ENCODE measurements at regions not wholly inside any gene's neighbourhood (a gene's known extent, or its start where the extent isn't known, plus 50 kb on each side); places are given as distances from the start of the nearest gene placed in this dataset.
A peak's percentile ranks its signal among the peaks of the same experiment; 100 is the strongest.

DNA sequence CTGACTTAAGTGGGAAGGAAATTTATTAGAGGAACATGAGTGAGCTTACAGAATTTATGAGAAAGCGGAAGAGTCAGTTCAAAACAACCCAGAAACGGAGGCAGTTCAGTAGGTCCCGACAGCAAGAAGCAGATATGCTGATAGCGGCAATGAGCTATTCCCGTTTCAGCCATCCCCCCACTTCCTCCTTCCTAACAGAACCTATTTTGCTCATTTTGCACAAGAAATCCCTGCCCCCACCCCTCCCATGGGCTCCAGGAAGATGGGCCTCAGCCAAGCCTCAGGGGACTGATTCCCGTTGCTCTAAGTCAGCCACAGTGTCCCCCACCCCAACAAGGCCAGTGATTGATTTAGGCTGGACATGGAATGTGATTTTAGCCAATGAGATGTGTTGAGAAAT lies 157.5 kb downstream of the CEBPB start (continued):
- TF ChIP-seq MAZ (CRISPR knock-in tag; conservative IDR thresholded peaks at IDR 0.05 in 1 of 2, IDR thresholded peaks at IDR 0.05 in 1 of 2), result no peak
- TF ChIP-seq POLR2H (tag; IDR thresholded peaks at IDR 0.05; ENCODE audit: low read depth), result no peak
- TF ChIP-seq ZNF12 (CRISPR knock-in tag; IDR thresholded peaks at IDR 0.05), result no peak
- TF ChIP-seq FUS (optimal IDR thresholded peaks at IDR 0.05; ENCODE audit: low read depth, low read length), result no peak
- no peak for TF ChIP-seq GATAD2B (IDR thresholded peaks at IDR 0.05; ENCODE audit: borderline replicate concordance)
- TF ChIP-seq TARDBP (IDR thresholded peaks at IDR 0.05), result no peak
- TF ChIP-seq POLR2B (IDR thresholded peaks at IDR 0.05; ENCODE audit: low read depth, partially characterized antibody), result no peak
- TF ChIP-seq BRD9 (IDR thresholded peaks at IDR 0.05; ENCODE audit: low read depth, partially characterized antibody), result no peak
- TF ChIP-seq SRSF3 (IDR thresholded peaks at IDR 0.05; ENCODE audit: insufficient read depth, low read length), result no peak
- TF ChIP-seq PHF21A (IDR thresholded peaks at IDR 0.05; ENCODE audit: borderline replicate concordance, low read depth), result no peak
- no peak for TF ChIP-seq ZKSCAN8 (CRISPR knock-in tag; IDR thresholded peaks at IDR 0.05)
- no peak for TF ChIP-seq PURB (CRISPR knock-in tag; IDR thresholded peaks at IDR 0.05; ENCODE audit: low read depth)
- TF ChIP-seq NR2C1 (IDR thresholded peaks at IDR 0.05), result no peak
- TF ChIP-seq NR2C1 (tag; IDR thresholded peaks at IDR 0.05), result no peak; the same call in 1 of the 2 replicates
- no peak for TF ChIP-seq ATF1 (CRISPR knock-in tag; IDR thresholded peaks at IDR 0.05)
- no peak for TF ChIP-seq ATF1 (tag; IDR thresholded peaks at IDR 0.05)
- TF ChIP-seq, protein P1, sequence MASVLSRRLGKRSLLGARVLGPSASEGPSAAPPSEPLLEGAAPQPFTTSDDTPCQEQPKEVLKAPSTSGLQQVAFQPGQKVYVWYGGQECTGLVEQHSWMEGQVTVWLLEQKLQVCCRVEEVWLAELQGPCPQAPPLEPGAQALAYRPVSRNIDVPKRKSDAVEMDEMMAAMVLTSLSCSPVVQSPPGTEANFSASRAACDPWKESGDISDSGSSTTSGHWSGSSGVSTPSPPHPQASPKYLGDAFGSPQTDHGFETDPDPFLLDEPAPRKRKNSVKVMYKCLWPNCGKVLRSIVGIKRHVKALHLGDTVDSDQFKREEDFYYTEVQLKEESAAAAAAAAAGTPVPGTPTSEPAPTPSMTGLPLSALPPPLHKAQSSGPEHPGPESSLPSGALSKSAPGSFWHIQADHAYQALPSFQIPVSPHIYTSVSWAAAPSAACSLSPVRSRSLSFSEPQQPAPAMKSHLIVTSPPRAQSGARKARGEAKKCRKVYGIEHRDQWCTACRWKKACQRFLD (CRISPR knock-in tag; IDR thresholded peaks at IDR 0.05), result peak; percentile 62; the same call in 1 of the 2 replicates
- TF ChIP-seq, protein P2, sequence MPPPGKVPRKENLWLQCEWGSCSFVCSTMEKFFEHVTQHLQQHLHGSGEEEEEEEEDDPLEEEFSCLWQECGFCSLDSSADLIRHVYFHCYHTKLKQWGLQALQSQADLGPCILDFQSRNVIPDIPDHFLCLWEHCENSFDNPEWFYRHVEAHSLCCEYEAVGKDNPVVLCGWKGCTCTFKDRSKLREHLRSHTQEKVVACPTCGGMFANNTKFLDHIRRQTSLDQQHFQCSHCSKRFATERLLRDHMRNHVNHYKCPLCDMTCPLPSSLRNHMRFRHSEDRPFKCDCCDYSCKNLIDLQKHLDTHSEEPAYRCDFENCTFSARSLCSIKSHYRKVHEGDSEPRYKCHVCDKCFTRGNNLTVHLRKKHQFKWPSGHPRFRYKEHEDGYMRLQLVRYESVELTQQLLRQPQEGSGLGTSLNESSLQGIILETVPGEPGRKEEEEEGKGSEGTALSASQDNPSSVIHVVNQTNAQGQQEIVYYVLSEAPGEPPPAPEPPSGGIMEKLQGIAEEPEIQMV (tag; conservative IDR thresholded peaks at IDR 0.05; ENCODE audit: low read depth), result no peak
- TF ChIP-seq ATF7 (IDR thresholded peaks at IDR 0.05), result 0 out of 2 replicates have a peak, but pooled peaks have one; percentile 16
- peak; percentile 96 for TF ChIP-seq SPI1 (IDR thresholded peaks at IDR 0.05; ENCODE audit: borderline replicate concordance, low read depth, low read length)
- TF ChIP-seq, protein P3, sequence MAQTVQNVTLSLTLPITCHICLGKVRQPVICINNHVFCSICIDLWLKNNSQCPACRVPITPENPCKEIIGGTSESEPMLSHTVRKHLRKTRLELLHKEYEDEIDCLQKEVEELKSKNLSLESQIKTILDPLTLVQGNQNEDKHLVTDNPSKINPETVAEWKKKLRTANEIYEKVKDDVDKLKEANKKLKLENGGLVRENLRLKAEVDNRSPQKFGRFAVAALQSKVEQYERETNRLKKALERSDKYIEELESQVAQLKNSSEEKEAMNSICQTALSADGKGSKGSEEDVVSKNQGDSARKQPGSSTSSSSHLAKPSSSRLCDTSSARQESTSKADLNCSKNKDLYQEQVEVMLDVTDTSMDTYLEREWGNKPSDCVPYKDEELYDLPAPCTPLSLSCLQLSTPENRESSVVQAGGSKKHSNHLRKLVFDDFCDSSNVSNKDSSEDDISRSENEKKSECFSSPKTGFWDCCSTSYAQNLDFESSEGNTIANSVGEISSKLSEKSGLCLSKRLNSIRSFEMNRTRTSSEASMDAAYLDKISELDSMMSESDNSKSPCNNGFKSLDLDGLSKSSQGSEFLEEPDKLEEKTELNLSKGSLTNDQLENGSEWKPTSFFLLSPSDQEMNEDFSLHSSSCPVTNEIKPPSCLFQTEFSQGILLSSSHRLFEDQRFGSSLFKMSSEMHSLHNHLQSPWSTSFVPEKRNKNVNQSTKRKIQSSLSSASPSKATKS (CRISPR knock-in tag; IDR thresholded peaks at IDR 0.05), result no peak
- no peak for TF ChIP-seq SMAD2 (IDR thresholded peaks at IDR 0.05; ENCODE audit: low read depth, low read length)
- TF ChIP-seq SMARCE1 (IDR thresholded peaks at IDR 0.05), result no peak; the same call in 1 of the 2 replicates
- TF ChIP-seq, protein P4, sequence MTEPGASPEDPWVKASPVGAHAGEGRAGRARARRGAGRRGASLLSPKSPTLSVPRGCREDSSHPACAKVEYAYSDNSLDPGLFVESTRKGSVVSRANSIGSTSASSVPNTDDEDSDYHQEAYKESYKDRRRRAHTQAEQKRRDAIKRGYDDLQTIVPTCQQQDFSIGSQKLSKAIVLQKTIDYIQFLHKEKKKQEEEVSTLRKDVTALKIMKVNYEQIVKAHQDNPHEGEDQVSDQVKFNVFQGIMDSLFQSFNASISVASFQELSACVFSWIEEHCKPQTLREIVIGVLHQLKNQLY (CRISPR knock-in tag; conservative IDR thresholded peaks at IDR 0.05), result no peak
- TF ChIP-seq ILF3 (IDR thresholded peaks at IDR 0.05; ENCODE audit: borderline replicate concordance), result no peak
- no peak for TF ChIP-seq RBM14 (IDR thresholded peaks at IDR 0.05; ENCODE audit: borderline replicate concordance, insufficient read depth, low read depth, low read length)

Data from K562 (cell line).